Astrocyte (in vitro differentiated cells and primary cell): ENCODE measurements at regions not wholly inside any gene's neighbourhood (a gene's known extent, or its start where the extent isn't known, plus 50 kb on each side); places are given as distances from the start of the nearest gene placed in this dataset.

ENCODE experiments used
- CTCF ChIP-seq: IDR thresholded peaks from 2 replicates; pipeline ENCODE4 v1.5.1; 2011; ENCODE audit warnings: low read depth, mild to moderate bottlenecking, inconsistent platforms, low read length, moderate library complexity; ENCODE audit not compliant: insufficient read depth
- EZH2 ChIP-seq: IDR thresholded peaks from 2 replicates; pipeline ENCODE4 v1.6.1; 2012; ENCODE audit warnings: mild to moderate bottlenecking, low read length, inconsistent platforms; ENCODE audit not compliant: insufficient read depth

GRCh38 chr2:14126846-14127245, 505.7 kb upstream of the LRATD1 start:
- TF ChIP-seq CTCF (no peak), EZH2 (no peak)
